ENCODE measurements at regions not wholly inside any gene's neighbourhood (a gene's known extent, or its start where the extent isn't known, plus 50 kb on each side); places are given as distances from the start of the nearest gene placed in this dataset.

DNA sequence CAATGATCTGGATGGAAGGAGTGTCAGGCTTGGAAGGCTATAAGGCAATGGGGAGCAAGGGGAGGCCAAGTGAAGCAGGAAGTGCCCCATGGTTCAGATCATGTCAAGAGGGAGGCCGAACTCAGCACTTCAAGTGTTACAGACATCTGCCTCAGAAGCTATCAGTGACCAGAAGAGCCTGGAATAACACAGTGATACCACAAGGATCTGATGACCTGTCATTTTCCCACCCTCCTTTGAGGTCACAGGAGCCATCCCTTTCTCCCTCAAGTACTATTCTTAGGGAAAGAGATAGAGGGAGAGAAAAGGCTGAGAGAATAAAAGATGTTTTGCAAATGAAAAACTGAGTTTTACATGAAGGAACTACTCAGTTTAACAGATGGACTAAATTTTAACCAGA, 454.8 kb downstream of the CSNK1G3 start:
- TF ChIP-seq FOS (IDR thresholded peaks at IDR 0.05; ENCODE audit: borderline replicate concordance, insufficient read depth, low read length): no peak
- TF ChIP-seq EZH2 (IDR thresholded peaks at IDR 0.05; ENCODE audit: borderline replicate concordance, low read depth, low read length, severe bottlenecking): no peak

Measured in endothelial cell of umbilical vein (primary cell).